ENCODE measurements at regions not wholly inside any gene's neighbourhood (a gene's known extent, or its start where the extent isn't known, plus 50 kb on each side); places are given as distances from the start of the nearest gene placed in this dataset.
"Not testable (repeated sequence)": the region's sequence is repeated elsewhere in the genome, so short reads cannot be mapped to it uniquely, and the experiment has no call there.

DNA sequence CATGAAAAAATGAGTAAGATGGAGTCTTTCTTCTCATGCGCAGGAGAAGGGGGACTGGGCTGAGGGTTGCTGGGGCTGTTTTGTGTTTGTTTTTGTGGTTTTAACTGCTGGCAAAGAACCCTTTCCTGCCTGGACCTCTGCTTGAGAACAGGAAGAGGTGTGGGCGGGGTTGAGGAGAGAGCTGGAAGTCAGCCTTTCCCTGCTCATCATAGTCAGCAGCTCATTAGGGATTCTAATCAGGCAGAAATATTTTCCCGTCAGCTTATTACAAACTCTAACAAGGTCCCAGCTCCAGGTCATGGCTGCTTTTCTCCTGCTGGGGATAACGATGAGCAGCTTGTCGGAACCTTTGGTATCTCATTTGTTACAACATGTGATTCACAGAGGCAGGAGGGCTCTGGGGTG is 185.0 kb upstream of the NRXN3 start:
- DNase-seq: peak; percentile 6

DNA sequence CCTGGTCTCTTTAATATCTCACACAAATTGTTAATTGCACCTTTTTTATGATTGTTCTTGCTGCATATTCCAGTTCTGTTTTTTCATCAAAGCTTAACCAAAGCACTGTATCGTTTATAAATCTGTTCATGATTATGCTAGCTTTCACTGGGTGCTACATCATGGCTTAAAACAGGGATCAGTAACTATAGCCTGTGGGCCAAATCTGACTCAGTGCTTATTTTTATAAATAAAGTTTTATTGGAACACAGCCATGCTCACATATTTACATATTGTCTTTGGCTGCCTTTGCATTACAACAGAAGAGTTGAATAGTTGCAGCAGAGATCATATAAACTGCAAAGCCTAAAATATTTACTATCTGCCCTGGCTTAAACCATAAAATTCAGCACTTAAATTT is 183.4 kb upstream of the NRXN3 start:
- DNase-seq: no peak

DNA sequence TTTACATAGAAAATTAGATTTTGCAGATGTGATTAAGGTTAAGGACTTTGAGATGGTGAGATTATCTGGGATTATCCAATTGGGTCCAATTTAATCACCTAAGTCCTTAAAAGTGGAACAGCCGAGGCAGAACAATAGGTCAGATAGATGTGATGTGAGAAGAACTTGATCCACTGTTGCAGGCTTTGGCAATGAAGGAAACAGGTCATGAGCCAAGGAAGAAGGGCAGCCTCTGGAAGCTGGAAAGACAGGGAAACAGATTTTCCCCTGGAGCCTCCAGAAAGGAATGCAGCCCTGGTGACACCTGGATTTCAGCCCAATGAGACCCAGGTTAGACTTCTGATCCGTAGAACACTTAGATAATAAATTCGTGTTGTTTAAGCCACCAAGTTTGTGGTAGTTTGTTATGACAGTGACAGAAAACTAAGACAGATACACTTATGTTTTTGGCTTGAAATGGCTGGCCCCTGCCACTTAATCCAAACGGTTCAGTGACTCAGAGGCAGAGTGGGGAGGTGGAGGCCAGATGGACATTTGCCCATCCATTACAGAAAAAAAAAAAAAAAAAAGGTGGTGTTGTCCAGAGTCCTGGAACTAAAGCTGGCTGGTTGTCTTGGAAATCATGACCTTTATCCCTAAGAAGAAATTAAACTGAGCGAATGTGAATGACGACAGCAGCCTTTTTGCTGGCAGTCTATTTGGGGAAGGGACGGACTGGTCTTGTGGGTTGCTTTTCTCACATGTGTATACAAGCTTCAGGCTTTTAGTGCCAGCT is 181.9 kb upstream of the NRXN3 start:
- no peak for DNase-seq

DNA sequence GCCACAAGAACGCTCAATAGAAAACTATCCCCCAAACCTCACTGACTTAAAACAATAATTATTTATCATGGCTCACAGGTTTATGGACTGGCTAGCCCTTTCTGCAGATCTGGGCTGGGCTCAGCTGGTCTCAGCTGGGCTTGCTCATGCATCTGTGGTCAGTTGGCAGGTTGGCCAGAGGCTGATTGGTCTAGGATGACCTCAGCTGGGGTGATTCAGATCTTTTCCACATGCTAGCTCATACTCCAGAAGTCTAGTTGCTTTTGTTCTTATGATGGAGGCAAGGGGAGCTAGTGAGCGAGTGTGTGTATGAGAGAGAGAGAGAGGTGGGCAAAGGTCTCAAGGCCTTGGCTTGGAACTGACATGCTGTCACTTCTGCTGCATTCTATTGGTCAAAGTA is 181.2 kb upstream of the NRXN3 start:
- no peak for DNase-seq

DNA sequence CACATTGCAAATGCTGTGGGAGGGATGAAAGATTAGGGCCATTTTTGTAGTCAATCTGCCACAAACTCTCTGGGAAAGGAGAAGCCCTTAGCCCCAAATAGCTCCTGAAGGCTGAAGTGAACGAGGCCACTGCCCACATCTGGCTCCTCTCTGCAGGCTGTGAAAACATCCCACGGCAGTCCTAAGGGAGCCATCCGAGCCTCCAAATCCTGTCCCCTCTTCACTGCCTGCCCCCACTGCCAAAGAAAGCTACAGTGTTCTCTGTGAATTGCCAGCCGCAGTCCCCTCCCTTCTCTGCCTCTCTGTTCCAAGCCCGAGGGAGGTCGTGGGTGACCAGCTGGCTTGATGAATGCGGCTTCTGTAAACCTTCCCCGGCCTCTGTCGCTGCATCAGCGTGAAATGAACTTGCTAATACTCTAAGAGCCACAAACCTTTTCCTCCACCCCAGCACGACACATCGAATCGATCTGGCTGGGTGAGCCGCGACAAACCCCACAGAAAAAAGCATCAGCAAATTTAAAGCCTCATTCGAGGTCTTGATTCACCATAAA is 180.7 kb upstream of the NRXN3 start:
- DNase-seq: no peak

DNA sequence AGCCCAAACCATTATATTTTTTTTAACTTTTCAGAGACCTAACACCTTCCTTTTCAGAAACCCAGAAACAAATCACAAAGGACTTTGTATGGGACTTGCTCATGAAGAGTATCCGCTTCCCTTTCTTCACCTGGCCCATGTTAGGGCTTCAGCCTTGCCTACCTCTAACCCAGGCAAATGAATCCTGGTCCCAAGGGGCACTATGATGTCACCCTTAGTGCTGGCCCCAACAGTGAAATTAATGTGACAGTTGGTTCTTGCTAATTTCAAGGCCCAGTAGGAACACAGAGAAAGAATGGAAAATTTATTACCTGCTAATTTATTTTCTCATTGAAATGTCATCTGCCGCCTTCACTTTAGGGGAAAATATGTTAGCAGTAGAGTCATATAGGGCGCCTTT is 179.8 kb upstream of the NRXN3 start:
- DNase-seq: no peak

DNA sequence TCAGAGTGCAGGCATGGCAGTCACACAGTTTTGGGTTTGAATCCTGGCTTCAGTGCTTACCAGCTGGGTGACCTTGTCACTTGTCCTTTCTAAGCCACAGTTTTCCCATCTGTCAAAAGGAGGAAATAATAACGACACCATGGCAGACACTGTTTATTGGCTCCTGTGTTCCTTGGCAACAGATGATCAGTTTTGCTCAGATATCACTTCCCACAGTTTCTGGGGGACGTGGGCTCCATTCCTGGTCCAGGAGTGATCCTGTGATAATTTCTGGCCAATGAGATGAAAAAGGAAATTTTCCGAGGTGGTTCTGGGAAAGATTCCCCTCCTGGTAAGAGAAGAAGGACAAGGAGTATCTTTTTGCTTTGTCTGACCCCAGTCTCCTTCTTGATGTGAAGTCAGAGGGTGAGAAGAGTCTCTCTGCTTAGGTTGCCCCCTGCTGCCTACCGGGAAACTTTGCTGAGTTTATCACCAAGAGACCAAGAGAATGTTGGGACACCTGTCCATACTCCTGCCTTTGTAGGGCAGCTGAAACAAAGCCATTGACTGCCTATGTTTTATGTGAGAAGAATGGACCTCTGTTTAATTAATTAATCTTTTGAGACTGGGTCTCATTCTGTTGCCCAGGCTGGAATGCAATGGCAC is 178.9 kb upstream of the NRXN3 start:
- DNase-seq: no peak

DNA sequence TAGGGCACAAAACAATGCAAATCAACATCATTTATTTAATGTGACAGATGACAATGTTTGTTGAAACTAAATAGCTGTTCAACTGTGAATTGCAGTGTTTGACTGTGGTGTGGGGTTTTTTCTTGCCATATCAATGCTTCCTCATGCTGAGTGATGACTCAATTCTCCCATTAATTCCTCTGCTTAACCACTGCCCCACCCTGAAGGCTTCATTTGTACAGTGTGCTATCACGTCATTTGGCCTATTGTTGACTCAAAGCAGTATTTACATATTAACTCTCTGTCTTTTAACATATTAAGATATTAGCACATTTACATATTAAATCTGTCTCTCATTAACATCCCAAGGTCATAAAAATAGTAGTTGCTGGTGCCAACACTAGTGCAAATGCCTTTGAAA is 164.8 kb upstream of the NRXN3 start:
- no peak for DNase-seq

DNA sequence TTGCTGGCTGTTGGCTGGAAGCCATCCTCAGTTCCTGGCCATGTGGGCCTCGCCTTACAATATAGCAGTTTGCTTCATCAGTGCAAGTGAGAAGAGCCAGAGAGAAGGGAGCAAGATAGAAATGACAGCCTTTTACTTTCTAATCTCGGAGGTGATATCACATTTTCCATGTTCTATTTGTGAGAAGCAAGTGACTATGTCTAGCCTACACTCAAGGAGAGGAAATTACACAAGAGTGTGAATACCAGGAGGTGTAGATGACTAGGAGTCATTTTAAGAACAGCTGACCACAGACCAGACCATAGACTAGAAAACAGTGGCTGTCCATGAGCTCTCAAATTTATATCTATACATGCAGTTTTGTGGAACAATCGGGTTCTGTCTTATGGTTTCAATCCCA is 163.0 kb upstream of the NRXN3 start:
- DNase-seq: no peak

DNA sequence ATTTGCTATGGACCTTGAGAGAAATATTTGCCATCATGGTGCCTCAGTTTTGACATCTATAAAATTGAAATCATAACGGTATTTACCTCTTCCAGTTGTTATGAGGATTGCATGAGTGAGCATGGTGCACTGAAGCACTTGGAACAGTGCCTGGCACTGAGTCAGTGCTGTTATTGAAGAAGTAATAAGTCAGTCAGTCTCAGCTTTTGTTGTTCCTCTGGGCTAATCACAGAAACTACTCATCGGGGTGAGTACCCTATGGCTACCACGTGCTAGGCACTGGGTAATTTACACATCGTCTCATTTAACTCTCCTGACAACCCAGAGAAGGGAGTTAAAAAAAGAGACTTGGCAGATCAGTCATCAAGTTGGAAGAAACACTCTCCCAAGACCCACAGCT is 159.5 kb upstream of the NRXN3 start:
- no peak for DNase-seq

DNA sequence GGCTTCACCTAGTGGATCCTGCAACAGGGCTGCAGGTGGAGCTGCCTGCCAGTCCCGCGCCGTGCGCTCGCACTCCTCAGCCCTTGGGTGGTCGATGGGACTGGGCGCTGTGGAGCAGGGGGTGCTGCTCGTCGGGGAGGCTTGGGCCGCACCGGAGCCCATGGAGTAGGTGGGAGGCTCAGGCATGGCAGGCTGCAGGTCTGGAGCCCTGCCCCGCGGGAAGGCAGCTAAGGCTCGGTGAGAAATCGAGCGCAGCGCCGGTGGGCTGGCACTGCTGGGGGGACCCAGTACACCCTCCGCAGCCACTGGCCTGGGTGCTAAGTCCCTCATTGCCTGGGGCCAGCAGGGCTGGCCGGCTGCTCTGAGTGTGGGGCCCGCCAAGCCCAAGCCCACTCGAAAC is 156.3 kb upstream of the NRXN3 start:
- DNase-seq: not testable (repeated sequence)

DNA sequence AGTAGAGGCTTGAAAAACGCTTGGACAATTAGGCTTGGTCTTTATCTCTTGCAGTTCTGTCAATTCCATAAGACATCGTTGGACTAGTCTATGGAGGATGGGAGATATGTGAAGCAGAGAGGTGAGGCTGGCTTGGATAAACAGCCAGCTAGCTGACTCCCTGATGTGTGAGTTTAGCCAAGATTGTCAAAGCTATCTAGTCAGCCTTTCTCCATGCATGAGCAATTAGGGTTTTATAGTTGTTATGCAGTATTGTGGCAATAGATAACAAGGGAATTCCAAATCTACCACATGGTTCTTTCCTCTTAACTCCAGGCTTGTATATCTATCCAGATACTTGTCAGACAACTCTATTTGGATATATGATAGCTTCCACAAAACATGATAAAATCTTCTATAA is 153.6 kb upstream of the NRXN3 start:
- DNase-seq: no peak

DNA sequence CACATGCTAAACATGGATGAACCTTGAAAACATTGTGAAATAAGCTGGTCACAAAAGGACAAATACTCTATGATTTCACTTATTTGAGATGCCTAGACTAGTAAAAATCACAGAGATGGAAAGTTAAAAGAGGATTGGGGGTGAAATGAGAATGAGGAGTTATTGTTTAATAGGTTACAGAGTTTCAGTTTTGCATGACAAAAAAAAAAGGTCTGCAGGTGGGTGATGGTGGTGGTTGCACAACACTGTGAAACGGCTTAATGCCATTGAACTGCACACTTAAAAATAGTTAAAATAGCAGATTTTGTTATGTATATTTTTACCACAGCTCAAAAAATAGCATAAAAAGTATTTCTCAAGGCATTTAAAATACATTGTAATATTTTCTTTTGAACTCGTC is 151.9 kb upstream of the NRXN3 start:
- DNase-seq: no peak

DNA sequence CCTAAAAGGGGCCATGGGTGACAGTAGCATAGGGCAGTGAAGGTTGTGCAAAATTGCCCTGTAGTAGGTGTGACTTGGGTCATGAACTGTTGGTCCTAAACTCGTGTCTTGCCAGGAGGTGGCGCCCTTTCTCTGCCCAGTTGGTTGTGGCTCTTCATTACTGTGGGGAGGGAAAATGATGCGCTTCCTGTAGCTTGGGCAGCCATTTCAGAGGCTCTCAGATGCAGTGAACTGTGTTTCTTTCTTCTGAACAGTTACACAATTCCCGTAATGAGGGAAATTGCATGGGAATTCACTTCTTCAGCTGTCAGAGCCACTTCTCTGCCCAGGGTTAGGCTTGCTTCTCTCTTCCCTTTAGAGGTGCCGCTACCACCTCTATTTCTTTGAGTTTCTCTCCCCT is 148.1 kb upstream of the NRXN3 start:
- peak; percentile 75 for DNase-seq

DNA sequence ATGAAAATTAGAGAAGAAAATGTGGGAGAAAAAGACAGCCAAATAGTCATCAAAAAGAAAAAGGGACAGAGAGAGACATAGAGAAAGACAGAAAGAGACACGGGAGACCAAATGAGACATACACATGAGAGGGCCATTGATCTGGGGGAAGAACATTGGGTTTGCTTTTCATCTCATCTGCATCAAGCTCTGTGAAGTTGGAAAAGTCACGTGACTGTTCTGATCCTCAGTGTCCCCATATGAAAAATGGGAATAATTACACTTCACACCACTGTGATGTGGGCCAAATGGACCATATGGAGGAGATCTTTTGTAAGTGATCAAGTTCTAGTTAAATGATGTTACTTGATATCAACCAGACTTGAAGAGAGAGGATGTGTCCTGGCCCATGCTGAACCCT is 147.1 kb upstream of the NRXN3 start:
- DNase-seq: no peak

DNA sequence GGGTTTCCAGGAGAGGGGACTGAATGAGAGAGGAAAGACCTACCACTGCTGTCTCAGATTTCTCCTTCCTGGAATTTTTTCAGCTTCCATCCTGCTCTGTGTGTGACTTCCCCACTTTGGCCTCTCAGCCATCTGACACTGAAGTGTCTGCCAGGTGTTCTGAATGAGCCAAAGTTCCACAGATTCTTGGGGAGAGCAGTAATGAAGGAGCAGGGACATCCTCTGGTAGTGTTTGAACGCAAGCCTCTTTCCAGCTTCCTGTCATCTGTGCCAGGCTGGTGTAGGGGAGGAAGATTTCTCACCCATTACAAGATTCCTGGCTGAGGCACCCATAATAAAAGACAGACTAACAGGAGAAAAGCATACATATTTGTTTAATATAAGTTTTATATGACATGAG is 141.7 kb upstream of the NRXN3 start:
- no peak for DNase-seq

DNA sequence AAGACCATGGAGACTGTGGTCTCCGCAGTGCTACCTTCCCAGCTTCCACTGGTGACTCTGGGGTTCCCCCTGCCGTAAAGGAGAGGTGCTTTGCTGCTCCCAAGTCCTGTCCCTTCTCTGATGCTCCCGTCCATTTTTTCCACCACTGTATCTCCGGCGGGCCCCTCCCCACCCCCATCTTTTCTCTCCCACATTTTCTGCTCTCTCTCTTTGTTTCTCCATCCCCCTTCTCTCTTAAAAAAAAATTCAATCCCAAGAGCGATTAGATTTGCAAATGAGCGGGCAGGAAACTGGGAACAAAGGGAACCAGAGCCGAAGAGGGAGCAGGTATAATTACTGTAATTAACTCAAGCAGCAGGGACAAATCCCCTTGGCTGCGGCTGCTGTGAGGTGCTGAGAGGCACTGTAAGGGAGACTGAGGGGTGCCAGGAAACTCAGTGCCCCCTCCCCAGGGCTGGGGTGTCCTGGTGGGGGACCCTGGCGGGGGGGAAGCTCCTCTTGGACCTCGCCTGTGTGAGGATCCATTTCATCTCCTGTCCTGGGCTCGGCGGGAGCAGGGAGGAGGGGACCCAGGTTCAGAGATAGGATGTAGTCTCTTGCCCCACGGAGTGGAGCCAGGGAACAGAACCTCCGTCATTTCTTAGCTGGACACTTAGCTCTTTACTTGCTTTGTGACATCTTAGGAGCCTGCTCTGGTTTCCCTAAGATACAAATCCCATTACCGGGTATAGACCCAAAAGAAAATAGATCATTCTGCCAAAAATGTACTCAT is 140.4 kb upstream of the NRXN3 start:
- DNase-seq: no peak

DNA sequence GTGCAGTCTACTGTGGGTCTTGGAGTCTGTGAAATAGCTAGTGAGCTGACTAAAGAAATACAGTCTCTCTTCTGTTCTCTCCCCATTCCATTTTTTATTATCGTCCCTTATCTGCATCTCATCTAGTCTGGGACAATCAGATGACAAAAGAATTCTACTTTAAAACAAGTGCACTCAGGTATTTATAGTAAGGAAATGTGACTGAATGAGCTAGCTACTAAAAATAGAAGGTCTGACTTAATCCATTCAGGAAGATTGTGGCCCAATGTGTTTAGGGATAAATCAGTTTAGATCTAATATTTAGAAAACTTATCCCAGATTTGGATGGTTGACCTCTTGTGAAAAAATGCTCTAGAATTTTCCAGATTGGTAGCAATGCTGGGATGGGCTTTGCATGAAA is 126.8 kb upstream of the NRXN3 start:
- no peak for DNase-seq

DNA sequence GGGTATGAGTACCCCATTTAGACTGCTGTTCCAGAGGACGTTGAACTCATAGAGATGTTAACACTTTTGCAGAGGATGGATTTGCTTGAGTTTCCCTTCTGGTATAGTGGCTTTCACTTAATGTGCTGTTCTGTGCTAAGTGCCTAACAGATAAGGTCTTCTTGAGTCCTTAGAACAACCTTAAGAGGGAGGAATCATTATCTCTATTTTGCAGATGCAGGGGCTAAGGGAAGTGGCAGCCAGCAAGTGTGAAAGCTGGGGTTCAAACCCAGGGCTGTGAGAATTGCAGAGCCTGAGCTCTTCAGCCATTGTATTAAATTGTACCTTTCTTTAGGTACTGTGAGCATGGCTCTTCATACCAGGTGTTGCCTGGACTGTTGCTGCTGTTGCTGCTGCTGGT is 122.1 kb upstream of the NRXN3 start:
- DNase-seq: no peak

DNA sequence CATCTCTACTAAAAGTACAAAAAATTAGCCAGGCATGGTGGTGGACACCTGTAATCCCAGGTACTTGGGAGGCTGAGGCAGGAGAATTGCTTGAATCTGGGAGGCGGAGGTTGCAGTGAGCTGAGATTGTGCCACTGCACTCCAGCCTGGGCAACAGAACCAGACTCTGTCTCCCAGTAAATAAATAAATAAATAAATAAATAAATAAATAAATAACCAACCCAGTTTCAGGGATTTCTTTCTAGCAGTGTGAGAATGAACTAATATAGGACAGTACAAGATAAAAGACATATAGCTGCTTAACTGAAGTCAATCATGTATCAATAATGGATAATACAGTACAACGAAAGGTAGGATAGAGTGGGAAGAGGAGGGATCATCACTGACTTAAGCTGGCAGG is 113.3 kb upstream of the NRXN3 start:
- DNase-seq: not testable (repeated sequence)

DNA sequence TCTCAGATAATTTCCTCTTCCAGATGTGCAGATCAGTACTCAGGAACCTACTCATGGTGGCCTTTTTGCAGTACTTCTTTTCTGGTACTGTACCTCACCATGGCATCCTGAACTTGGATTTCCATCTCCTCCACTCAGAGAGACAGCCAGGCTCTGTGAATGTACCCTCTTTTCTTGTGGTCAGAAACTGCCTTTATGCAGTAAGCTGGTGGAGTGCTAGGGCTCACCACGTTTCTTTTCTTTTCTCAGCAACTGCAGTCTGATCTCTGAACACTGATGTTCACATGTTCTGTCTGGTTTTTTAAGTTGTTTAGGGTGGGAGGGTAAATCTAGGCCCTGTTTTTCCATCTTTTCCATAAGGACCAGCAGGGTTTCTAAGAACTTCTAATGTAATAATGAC is 99.8 kb upstream of the NRXN3 start:
- DNase-seq: no peak

DNA sequence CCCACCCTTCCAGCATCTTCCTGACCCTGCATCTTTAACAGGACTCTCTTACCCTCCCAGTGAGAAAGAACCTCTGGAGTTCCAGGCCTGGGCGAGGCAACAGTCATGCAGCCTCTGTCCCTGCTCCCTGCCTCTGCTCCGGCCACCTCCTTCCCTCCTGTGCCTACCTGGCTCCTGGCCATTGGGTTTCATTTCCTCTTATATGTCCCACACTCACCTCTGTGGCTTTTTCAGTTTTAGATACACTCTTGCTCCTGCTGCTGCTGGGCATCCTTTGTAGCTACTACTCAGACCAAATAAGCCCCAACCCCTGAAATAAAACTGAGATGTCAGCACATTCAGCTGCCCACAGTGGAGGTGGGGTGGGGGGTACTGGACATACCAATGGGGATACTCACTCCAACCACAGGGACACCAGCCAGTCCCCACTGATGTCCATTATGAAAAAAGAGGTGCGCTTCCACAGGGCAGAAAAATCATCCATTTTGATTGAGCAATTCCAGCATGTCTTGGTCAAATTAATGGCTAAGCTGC is 99.1 kb upstream of the NRXN3 start:
- no peak for DNase-seq

DNA sequence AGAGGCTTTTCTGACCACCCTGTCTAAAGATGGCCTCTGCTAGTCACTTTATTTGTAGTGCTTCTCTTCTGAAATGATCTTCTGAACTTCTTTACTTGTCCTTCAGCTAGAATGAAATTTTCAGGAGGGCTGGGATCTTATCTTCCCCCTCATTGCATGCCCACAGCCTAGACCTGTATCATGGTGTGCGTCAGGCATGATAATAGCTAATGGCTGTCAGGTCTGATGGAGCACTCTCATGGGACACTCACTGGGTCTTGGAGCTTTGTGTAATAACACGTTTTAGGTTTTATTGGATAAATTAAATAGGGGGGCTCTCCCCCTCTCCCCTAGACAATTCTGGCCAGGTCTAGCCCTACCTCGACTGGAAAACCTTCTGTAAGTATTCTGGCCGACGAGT is 97.1 kb upstream of the NRXN3 start:
- DNase-seq: no peak
